NCI-H226 (cell line): ENCODE measurements at regions not wholly inside any gene's neighbourhood (a gene's known extent, or its start where the extent isn't known, plus 50 kb on each side); places are given as distances from the start of the nearest gene placed in this dataset.

ENCODE experiments used
- DNase-seq: peaks from one replicate; pipeline ENCODE4 v3.0.0-alpha.2; 2015

- no peak for DNase-seq
Observed at GRCh38 chr1:208923946-208924720, 659.4 kb upstream of the CAMK1G start.

DNA sequence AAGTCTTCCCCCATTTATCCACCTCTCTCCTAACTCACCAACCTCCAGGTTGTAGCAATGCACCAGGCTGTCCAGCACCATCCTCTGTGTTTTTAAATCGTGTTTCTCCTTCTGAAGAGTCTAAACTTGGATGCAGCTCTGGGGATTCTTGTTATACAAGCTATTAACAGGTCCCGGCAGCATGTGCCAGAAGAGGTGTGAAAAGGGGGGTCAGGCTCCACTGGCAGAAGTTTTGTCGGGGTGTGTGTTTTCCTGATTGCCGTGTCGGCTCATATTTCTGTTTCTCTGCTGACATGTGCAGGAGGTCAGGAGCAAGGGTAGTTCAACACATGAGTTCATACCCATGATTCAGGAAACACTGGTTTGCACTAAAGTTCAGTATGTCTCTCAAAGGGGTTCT lies 658.6 kb upstream of the CAMK1G start:
- no peak for DNase-seq

GRCh38 chr1:208928349-208929010 lies 655.0 kb upstream of the CAMK1G start:
- no peak for DNase-seq

GRCh38 chr1:208929575-208929974 lies 653.9 kb upstream of the CAMK1G start:
- no peak for DNase-seq

- DNase-seq = no peak
Observed at GRCh38 chr1:208931936-208932335, 651.6 kb upstream of the CAMK1G start.

DNA sequence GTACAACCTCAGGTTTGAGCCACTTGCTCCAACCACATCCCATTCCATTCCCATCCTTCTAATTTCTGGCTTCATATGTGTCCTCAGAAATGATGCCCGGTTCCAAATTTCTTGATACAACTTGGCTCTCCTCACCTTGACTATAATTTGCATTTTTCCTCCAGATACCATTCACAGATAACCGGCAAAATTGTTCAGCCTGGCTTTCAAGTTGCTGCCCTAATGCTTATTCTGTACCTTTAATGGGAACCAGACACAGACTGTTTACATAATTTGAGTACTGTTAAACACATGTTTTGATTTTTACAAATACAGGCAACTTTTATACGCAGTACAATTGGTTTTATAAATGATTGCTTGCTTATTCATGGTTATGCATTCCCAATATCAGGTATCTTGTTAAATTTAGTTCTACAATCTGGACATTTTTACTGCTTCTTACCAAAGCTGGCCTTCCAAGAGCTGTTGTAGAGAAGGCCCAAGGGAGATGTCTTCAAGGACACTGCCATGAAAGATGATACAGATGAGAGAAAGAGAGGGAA lies 649.5 kb upstream of the CAMK1G start:
- no peak for DNase-seq

DNA sequence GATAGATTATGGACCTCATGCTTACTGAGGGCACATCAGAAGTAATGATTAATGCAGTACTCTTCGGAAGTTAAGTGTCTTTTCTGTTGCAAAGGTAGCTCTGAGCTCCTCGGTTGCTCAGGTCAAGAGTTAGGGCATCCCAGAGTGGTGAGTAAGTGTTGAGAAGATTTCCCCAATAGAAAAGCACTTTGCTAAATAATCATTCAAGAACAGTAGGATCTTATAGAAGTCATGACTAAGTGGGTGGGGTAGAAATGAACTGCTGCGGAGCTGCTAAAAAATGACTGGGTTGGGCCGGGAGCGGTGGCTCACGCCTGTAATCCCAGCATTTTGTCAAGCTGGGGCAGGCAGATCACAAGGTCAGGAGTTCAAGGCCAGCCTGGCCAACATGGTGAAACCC lies 648.6 kb upstream of the CAMK1G start:
- DNase-seq = no peak

DNA sequence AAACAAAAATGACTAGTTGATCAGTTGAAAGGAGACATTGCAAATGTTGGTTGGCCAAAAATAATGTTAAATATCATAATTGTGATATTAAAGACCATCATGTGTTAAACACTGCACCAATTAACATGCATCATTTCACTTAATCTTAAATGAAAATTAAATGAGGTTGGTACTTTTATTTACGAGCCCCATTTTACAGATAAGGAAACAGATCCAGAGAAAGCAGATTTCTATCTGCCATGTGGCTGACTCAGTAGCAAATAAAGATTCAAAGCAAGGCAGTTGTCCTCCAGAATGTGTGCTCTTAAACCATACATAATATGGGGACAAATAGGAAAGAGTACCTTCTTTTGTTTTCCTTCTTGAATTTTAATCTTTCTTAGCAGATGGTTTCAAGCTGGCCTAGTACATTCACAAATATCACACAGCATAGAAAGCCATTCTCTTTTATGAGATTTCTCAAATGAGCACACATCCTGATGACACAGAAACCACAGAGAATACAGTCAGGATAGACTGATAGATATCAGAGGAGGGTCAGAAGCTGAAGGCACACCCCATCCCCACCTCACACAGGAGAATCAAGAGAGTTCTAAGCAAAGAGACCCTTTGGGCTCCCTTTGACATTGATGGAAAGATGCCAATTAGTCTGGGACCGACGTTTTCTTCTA lies 647.9 kb upstream of the CAMK1G start:
- no peak for DNase-seq

DNA sequence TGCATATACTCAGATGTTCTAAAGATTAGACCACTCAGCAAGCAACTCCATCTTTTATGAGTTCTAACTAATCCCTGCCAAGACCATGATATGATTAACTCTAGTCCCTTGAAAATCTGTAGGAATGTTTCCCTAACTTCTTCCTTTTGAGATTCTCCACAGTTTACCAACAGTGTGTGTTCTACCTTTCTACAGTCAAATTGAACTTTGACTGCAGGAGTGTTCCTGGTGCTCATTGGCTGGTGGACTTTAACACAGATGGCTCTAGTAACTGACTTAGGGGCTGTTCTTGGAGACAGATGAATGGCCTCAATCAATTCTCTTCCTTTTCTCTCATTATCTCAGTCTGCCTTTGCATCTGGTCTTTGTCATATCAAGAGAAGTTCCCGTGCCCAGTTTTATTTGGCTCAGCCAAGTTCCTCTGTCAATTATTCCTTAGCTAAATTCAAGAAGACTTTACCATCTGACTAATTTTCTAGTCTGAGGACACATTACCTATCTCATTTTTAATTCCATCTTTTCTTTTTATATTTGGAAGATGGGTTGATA lies 643.9 kb upstream of the CAMK1G start:
- DNase-seq = no peak

DNA sequence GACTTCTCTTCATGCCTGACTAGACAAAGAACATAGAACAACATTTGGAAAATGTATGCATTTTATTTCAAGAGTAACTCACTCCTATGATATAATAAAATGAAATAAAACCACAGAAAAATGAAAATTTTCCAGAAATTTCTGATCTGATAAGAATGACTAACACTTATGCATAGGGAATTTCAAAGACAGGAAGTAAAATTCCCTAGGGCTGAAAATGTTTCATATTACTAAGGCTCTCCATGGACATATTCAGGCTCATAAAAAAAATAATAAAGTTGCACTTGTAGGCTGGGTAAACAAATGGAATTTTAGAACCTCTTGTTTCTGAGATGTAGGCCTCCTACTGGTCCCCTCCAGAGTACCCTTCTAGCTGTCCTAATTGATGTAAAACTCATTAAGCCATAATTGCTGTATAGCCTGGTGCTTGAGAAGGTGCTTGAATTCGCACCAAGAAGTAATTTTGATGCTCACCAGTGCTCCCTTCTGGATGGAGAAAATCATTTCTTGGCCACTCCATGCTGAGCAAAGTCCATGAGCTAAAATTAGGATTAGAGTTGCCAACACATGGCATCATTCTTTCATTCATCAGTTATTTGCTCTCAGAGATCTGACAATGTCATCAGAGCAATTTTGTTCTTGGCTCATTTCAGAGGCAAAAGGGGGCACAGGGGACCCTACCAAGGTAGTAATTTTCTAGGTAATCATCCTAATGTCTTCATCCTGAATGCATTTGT lies 641.0 kb upstream of the CAMK1G start:
- peak; percentile 21 for DNase-seq

GRCh38 chr1:208943291-208943690 lies 640.2 kb upstream of the CAMK1G start:
- no peak for DNase-seq

- DNase-seq = no peak
Observed at GRCh38 chr1:208944981-208945451, 638.5 kb upstream of the CAMK1G start.

DNA sequence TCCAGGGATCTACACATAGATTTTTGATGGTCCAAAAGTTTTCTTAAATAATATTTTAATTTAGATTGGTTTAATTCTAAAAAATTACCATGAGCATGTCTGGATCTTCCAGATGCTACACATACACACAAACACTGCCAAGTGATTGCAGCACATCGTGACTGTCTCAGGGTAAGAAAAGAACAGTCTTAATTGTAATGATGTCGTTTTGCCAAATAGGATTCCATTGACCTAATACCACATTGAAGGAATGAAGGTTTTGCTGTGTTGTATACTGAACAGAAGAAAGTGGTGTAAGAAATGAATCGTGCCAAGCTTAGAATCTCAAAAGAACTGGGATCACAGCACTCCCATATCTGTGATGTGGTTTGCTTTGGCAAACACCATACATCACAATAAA lies 633.3 kb upstream of the CAMK1G start:
- DNase-seq = no peak

DNA sequence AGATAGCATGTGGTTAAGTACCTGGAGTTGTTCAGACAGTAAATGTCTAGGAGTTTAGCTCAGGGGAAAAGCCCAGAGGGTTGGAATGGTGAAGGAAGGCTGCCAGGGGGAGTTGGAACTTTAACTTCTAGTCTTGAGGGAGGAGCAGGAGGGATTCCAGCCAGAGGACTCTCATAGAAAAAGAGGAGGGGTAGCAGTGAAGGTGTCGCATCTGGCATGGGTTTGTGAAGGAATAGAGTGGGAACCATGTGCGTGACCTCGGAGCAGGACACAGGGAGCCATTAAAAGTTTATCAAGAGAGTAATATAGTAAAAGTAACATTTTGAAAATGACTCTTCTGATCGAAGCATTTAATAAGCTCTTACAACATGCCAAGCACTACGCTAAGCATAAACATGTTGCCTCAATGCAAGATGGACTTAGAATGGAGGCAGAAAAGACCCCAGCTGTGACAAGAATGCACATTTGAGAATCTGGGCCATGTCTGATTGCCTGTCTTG lies 632.4 kb upstream of the CAMK1G start:
- no peak for DNase-seq

DNA sequence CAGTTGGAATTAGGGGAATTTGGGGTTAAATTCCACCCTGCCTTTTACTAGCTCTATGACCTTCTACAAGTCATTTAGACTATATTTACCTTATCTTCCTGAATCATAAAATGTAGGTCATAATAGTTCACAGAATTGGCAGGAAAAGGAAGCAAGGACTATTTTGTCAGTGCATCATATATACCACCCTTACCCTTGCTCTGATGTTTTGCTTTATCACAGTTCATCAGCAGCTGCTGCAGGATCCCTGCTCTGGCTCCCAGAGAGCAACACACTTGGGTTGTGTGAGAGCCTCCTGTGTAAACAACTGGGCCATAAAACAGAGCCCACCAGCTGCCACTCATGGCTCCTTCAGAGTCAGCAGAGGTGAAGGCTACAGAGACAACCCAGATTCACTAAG lies 631.6 kb upstream of the CAMK1G start:
- DNase-seq = no peak

- no peak for DNase-seq
Observed at GRCh38 chr1:208962867-208963266, 620.6 kb upstream of the CAMK1G start.

GRCh38 chr1:208965351-208965750 lies 618.2 kb upstream of the CAMK1G start:
- no peak for DNase-seq

- no peak for DNase-seq
Observed at GRCh38 chr1:208967334-208967733, 616.2 kb upstream of the CAMK1G start.

DNA sequence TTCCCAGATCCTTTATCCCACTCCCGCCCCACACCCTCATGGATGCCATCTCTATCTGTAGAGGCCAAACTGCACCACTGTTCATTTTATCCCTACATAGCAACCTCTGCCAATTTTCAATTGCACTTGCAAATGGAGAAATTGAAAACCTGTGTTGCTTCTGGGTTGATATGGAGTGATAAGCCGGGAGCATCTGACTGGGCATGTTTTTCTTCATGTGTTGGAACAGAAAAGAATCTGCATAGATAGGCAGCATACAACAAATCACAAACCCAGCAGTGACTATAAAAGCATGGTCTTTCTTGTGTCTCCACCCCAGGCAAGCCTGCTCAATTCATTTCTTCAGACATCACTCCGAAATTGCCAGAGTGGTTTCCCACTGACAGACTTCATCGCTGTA lies 608.8 kb upstream of the CAMK1G start:
- no peak for DNase-seq

GRCh38 chr1:208975456-208975855 lies 608.1 kb upstream of the CAMK1G start:
- no peak for DNase-seq

DNA sequence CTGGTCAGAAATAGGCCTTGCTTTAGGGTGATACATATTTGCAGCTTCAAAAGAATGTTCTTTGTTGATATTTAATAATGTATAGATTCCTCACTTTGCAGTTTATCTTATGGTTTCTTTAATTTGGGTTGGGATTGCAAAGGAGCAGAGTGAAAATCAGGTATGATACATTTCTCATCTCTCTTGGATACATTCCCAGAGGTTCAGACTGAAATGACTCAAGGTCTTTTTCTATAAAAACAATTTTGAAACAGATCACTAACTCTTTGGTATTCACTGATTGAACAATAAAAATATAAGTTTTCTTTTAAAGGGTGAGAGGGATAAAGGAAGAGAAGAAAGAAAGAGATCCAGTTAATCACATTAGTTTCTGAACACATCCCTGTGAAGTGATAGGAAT lies 606.5 kb upstream of the CAMK1G start:
- DNase-seq = no peak

- DNase-seq = peak; percentile 6
Observed at GRCh38 chr1:208977638-208978256, 605.8 kb upstream of the CAMK1G start.
